ENCODE measurements at regions not wholly inside any gene's neighbourhood (a gene's known extent, or its start where the extent isn't known, plus 50 kb on each side); places are given as distances from the start of the nearest gene placed in this dataset.

DNA sequence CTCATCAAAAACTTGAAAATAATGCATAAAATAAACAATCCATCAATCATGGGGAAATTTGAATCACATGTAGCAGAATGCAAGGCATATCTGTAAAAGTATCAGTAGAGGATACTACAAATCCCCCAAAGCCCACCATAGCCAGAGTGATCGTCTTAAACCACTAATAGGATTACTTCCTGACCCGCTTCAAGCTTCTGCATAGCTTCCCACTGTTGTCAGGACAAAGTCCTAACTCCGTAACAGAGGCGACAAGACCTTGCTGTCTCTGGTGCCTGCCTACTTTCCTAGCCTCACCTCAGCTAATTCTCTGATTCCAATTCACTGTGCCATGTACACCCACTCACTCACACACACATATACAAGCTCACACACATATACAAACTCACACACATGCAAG is 161.2 kb upstream of the NFIA start:
- H3K4me3 ChIP-seq (replicated peaks; ENCODE audit: insufficient read depth, low read length), result no peak overlapping the region
- no peak for TF ChIP-seq POLR2AphosphoS5 (IDR thresholded peaks at IDR 0.05; ENCODE audit: low read depth)
- TF ChIP-seq, protein P1, sequence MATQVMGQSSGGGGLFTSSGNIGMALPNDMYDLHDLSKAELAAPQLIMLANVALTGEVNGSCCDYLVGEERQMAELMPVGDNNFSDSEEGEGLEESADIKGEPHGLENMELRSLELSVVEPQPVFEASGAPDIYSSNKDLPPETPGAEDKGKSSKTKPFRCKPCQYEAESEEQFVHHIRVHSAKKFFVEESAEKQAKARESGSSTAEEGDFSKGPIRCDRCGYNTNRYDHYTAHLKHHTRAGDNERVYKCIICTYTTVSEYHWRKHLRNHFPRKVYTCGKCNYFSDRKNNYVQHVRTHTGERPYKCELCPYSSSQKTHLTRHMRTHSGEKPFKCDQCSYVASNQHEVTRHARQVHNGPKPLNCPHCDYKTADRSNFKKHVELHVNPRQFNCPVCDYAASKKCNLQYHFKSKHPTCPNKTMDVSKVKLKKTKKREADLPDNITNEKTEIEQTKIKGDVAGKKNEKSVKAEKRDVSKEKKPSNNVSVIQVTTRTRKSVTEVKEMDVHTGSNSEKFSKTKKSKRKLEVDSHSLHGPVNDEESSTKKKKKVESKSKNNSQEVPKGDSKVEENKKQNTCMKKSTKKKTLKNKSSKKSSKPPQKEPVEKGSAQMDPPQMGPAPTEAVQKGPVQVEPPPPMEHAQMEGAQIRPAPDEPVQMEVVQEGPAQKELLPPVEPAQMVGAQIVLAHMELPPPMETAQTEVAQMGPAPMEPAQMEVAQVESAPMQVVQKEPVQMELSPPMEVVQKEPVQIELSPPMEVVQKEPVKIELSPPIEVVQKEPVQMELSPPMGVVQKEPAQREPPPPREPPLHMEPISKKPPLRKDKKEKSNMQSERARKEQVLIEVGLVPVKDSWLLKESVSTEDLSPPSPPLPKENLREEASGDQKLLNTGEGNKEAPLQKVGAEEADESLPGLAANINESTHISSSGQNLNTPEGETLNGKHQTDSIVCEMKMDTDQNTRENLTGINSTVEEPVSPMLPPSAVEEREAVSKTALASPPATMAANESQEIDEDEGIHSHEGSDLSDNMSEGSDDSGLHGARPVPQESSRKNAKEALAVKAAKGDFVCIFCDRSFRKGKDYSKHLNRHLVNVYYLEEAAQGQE (IDR thresholded peaks at IDR 0.05; ENCODE audit: insufficient replicate concordance, low read depth), result no peak
- no peak overlapping the region for H3K27ac ChIP-seq (replicated peaks)
- H3K27me3 ChIP-seq (ENCODE audit: insufficient read depth, poor library complexity, severe bottlenecking), result no peaks in the 10 kb centered on the region
- DNase-seq (ENCODE audit: low read depth in 1 of 2, low spot score in 1 of 2), result no peak

DNA sequence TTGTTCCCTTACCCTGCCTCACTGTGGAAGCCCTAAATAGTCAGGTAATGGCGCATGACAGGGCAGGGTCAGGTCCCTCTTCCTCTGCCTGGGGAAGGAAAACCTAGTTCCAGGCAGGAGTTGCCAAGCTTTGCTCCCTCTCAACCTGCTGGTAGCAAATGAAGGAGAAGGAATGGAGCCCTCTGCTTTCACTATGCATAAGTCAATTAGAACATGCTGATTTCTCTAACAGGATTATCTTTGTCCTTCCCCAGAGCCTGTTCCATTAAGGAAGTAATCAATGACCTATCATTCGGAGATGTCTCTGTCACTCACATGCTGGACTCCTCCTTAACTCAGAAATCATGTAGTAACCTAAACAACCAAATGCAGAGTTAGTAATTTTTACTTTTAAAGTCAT is 161.8 kb upstream of the NFIA start:
- no peak for DNase-seq (ENCODE audit: low read depth in 1 of 2, low spot score in 1 of 2)
- H3K27me3 ChIP-seq (ENCODE audit: insufficient read depth, poor library complexity, severe bottlenecking), result no peaks in the 10 kb centered on the region
- H3K27ac ChIP-seq (replicated peaks), result no peak overlapping the region
- TF ChIP-seq POLR2AphosphoS5 (IDR thresholded peaks at IDR 0.05; ENCODE audit: low read depth) (no peak), SPI1 (IDR thresholded peaks at IDR 0.05; ENCODE audit: borderline replicate concordance, low read depth) (no peak), GABPA (IDR thresholded peaks at IDR 0.05; ENCODE audit: low read depth) (no peak)
- TF ChIP-seq, protein P1 (IDR thresholded peaks at IDR 0.05; ENCODE audit: insufficient replicate concordance, low read depth), result no peak
- TF ChIP-seq, protein P2, sequence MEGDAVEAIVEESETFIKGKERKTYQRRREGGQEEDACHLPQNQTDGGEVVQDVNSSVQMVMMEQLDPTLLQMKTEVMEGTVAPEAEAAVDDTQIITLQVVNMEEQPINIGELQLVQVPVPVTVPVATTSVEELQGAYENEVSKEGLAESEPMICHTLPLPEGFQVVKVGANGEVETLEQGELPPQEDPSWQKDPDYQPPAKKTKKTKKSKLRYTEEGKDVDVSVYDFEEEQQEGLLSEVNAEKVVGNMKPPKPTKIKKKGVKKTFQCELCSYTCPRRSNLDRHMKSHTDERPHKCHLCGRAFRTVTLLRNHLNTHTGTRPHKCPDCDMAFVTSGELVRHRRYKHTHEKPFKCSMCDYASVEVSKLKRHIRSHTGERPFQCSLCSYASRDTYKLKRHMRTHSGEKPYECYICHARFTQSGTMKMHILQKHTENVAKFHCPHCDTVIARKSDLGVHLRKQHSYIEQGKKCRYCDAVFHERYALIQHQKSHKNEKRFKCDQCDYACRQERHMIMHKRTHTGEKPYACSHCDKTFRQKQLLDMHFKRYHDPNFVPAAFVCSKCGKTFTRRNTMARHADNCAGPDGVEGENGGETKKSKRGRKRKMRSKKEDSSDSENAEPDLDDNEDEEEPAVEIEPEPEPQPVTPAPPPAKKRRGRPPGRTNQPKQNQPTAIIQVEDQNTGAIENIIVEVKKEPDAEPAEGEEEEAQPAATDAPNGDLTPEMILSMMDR (IDR thresholded peaks at IDR 0.05; ENCODE audit: insufficient read depth, low read length), result no peak
- H3K4me3 ChIP-seq (replicated peaks; ENCODE audit: insufficient read depth, low read length), result no peak overlapping the region

DNA sequence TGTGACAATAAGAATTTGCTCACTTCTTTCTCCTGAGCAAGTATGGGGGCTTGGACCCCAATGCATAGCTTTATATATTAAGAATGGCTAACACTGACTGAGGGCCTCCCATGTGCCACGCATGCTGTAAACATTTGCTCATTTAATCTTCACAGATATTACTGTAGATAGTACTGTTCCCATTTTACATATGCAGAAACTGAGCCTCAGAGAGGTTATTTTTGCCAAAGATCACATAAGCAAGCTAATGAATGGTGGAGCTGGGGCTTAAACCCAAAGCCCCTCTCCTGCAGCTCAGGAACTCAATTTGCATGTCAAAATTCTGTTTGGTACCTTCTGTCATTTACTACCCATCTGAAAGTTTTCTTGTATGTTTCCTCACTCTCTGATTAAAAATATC is 163.5 kb upstream of the NFIA start:
- Histone ChIP-seq H3K27me3 (ENCODE audit: insufficient read depth, poor library complexity, severe bottlenecking) (no peaks in the 10 kb centered on the region), H3K4me3 (replicated peaks; ENCODE audit: insufficient read depth, low read length) (no peak overlapping the region), H3K27ac (replicated peaks) (no peak overlapping the region)
- TF ChIP-seq, protein P1 (IDR thresholded peaks at IDR 0.05; ENCODE audit: insufficient replicate concordance, low read depth), result no peak
- TF ChIP-seq, protein P2 (IDR thresholded peaks at IDR 0.05; ENCODE audit: insufficient read depth, low read length), result no peak
- TF ChIP-seq SPI1 (IDR thresholded peaks at IDR 0.05; ENCODE audit: borderline replicate concordance, low read depth) (no peak), GABPA (IDR thresholded peaks at IDR 0.05; ENCODE audit: low read depth) (no peak), POLR2AphosphoS5 (IDR thresholded peaks at IDR 0.05; ENCODE audit: low read depth) (no peak)
- DNase-seq (ENCODE audit: low read depth in 1 of 2, low spot score in 1 of 2), result no peak

DNA sequence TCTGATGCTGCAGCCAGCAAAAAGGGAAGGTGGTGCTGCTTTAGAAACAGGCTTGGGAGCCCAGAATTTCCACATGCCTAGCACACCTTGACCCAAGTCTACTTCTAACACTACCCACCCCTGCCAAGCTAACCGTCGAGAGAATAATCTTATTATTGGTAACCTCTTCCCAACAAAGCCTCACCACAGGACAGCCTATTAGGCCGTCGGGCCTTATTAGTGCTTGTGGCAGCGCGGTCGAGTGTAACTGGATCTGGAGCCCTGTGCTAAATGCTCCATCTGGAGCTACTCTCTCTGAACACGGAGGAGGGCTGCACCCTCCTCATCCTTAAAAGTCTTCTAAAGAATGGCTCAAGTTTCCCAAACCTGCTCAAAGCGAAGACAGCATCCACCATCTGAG is 165.5 kb upstream of the NFIA start:
- Histone ChIP-seq H3K27me3 (ENCODE audit: insufficient read depth, poor library complexity, severe bottlenecking) (no peaks in the 10 kb centered on the region), H3K4me3 (replicated peaks; ENCODE audit: insufficient read depth, low read length) (no peak overlapping the region), H3K27ac (replicated peaks) (no peak overlapping the region)
- DNase-seq (ENCODE audit: low read depth in 1 of 2, low spot score in 1 of 2), result no peak
- no peak for TF ChIP-seq SPI1 (IDR thresholded peaks at IDR 0.05; ENCODE audit: borderline replicate concordance, low read depth)
- TF ChIP-seq, protein P1 (IDR thresholded peaks at IDR 0.05; ENCODE audit: insufficient replicate concordance, low read depth), result no peak
- TF ChIP-seq, protein P2 (IDR thresholded peaks at IDR 0.05; ENCODE audit: insufficient read depth, low read length), result no peak
- TF ChIP-seq GABPA (IDR thresholded peaks at IDR 0.05; ENCODE audit: low read depth), result no peak
- TF ChIP-seq POLR2AphosphoS5 (IDR thresholded peaks at IDR 0.05; ENCODE audit: low read depth), result no peak

Measured in HL-60 (cell line).